OCI-LY7 (cell line): ENCODE measurements at regions not wholly inside any gene's neighbourhood (a gene's known extent, or its start where the extent isn't known, plus 50 kb on each side); places are given as distances from the start of the nearest gene placed in this dataset.

Experiments
- BruUV-seq: library from RNA; stranded (reverse); fragments of 400-500 nt; replicated peaks from 2 replicates; lab custom pipeline; 2021; lab: Mats Ljungman, UMichigan
- CTCF ChIA-PET: fragments of 300-600 bp; sonication (Branson Sonifier 250); formaldehyde crosslinking; loops from one replicate; lab custom pipeline; 2022; ENCODE audit warnings: antibody characterized with exemption; ENCODE audit not compliant: unreplicated experiment; lab: Charles Lee
- POLR2A ChIA-PET: fragments of 300-600 bp; sonication (Branson Sonifier 250); formaldehyde crosslinking; loops from one replicate; lab custom pipeline; 2022; ENCODE audit warnings: antibody characterized with exemption; lab: Charles Lee
- DNase-seq: peaks from one replicate; pipeline ENCODE4 v3.0.0-alpha.2; 2015; ENCODE audit warnings: low spot score
- H2AFZ ChIP-seq: fragments of 200-600 bp; sonication (generic), shearing (Covaris generic); 2 replicates; pipeline ENCODE4 v1.6.1; 2014; ENCODE audit warnings: mild to moderate bottlenecking, antibody characterized with exemption, low read length, moderate library complexity
- H3K27ac ChIP-seq: fragments of 200-600 bp; sonication (generic); 2 replicates; pipeline ENCODE4 v1.5.1; 2014; ENCODE audit warnings: mixed run types, low read depth, mild to moderate bottlenecking, moderate library complexity, low read length, inconsistent platforms; ENCODE audit not compliant: poor library complexity, severe bottlenecking
- H3K36me3 ChIP-seq: fragments of 200-600 bp; sonication (generic); 2 replicates; pipeline ENCODE4 v1.6.1; 2014; ENCODE audit warnings: mild to moderate bottlenecking, antibody characterized with exemption, low read length, moderate library complexity, mixed read lengths; ENCODE audit not compliant: insufficient read depth
- H3K4me1 ChIP-seq: fragments of 200-600 bp; sonication (generic); 2 replicates; pipeline ENCODE4 v1.5.1; 2014; ENCODE audit warnings: mild to moderate bottlenecking, low read length; ENCODE audit not compliant: insufficient read depth, poor library complexity, severe bottlenecking
- H3K4me2 ChIP-seq: fragments of 200-600 bp; sonication (generic); 2 replicates; pipeline ENCODE4 v1.6.1; 2014; ENCODE audit warnings: mild to moderate bottlenecking, low read length
- H3K4me3 ChIP-seq: fragments of 200-600 bp; sonication (generic); 2 replicates; pipeline ENCODE4 v1.5.1; 2014; ENCODE audit warnings: mild to moderate bottlenecking, low read depth, low read length; ENCODE audit not compliant: poor library complexity, severe bottlenecking
- H3K79me2 ChIP-seq: fragments of 200-600 bp; sonication (generic); 2 replicates; pipeline ENCODE4 v1.6.1; 2016; ENCODE audit warnings: low read depth, mild to moderate bottlenecking, low read length, moderate library complexity, mixed read lengths; ENCODE audit not compliant: insufficient read depth
- H3K9me2 ChIP-seq: fragments of 200-600 bp; sonication (generic); 2 replicates; pipeline ENCODE4 v1.6.1; 2016; ENCODE audit warnings: mild to moderate bottlenecking, low read length, mixed read lengths; ENCODE audit not compliant: insufficient read depth
- H3K9me3 ChIP-seq: fragments of 200-600 bp; sonication (generic); 2 replicates; pipeline ENCODE4 v1.6.1; 2014; ENCODE audit warnings: mild to moderate bottlenecking, mixed run types, low read length, mixed read lengths
- H4K20me1 ChIP-seq: fragments of 200-600 bp; sonication (generic); 2 replicates; pipeline ENCODE4 v1.6.1; 2014; ENCODE audit warnings: mild to moderate bottlenecking, antibody characterized with exemption, low read length, moderate library complexity, mixed read lengths; ENCODE audit not compliant: insufficient read depth
- CTCF ChIP-seq: fragments of 200-600 bp; sonication (generic); conservative IDR thresholded peaks from 2 replicates; pipeline ENCODE4 v1.5.1; 2014; ENCODE audit warnings: mild to moderate bottlenecking, antibody characterized with exemption, low read length, moderate library complexity, mixed read lengths
- EZH2phosphoT487 ChIP-seq: fragments of 200-600 bp; sonication (generic); IDR thresholded peaks from 2 replicates; pipeline ENCODE4 v1.6.1; 2018; ENCODE audit warnings: low read depth, borderline replicate concordance, mild to moderate bottlenecking, mixed run types, antibody characterized with exemption, low read length, moderate library complexity, mixed read lengths
- intact Hi-C: fragments of 100-400 bp; cut with micrococcal nuclease; formaldehyde crosslinking; loops from one replicate; pipeline ENCODE4 v1.10.0; 2022; ENCODE audit not compliant: unreplicated experiment

- POLR2A ChIA-PET = no interaction called here
- TF ChIP-seq EZH2phosphoT487 (no peak), CTCF (no peak)
- BruUV-seq = no TSS peak
Measured at GRCh38 chr6:18605841-18606240, 218.7 kb downstream of the RNF144B start.

DNA sequence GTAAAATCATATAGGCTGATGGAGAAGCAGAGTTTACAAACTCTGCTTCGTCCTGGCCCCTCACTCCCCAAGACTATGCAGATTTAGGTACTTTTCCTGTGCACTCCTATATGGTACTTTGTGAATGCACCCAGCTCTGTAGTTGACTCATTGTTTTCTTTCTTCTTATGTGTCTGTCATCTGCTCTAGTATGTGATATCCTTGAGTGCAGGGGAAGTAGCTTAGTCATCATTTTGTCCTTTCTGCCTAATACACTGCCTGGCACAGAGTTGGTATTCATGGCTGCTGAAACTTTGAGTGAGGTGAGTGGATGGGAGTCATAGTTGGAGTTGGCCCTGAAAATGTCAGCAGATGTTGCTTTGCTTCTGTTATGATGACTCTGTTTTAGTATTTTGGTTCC lies 222.6 kb downstream of the RNF144B start:
- Histone ChIP-seq H3K4me1 (no peaks in the 10 kb centered on the region), H3K9me3 (no peaks in the 10 kb centered on the region), H3K4me2 (no peak overlapping the region), H3K36me3 (no peaks in the 10 kb centered on the region), H3K27ac (no peak overlapping the region), H3K79me2 (no peaks in the 10 kb centered on the region), H3K9me2 (no peaks in the 10 kb centered on the region), H3K4me3 (no peak overlapping the region), H4K20me1 (no peaks in the 10 kb centered on the region), H2AFZ (no peak overlapping the region)
- POLR2A ChIA-PET = no interaction called here
- DNase-seq = no peak
- CTCF ChIA-PET = no interaction called here
- TF ChIP-seq EZH2phosphoT487 = no peak
- TF ChIP-seq CTCF = no peak
- intact Hi-C loops = no loop called here
- BruUV-seq = no TSS peak

More at GRCh38 chr6:18605841-18606240, 218.7 kb downstream of the RNF144B start:
- no peaks in the 10 kb centered on the region for H3K36me3 ChIP-seq
- no peak overlapping the region for H3K4me3 ChIP-seq
- no peak overlapping the region for H3K4me2 ChIP-seq
- H3K4me1 ChIP-seq = no peaks in the 10 kb centered on the region
- H3K9me2 ChIP-seq = no peaks in the 10 kb centered on the region
- H4K20me1 ChIP-seq = no peaks in the 10 kb centered on the region
- CTCF ChIA-PET = no interaction called here
- intact Hi-C loops = no loop called here
- DNase-seq = no peak
- H3K9me3 ChIP-seq = no peaks in the 10 kb centered on the region
- no peak overlapping the region for H3K27ac ChIP-seq
- no peak overlapping the region for H2AFZ ChIP-seq
- H3K79me2 ChIP-seq = no peaks in the 10 kb centered on the region

DNA sequence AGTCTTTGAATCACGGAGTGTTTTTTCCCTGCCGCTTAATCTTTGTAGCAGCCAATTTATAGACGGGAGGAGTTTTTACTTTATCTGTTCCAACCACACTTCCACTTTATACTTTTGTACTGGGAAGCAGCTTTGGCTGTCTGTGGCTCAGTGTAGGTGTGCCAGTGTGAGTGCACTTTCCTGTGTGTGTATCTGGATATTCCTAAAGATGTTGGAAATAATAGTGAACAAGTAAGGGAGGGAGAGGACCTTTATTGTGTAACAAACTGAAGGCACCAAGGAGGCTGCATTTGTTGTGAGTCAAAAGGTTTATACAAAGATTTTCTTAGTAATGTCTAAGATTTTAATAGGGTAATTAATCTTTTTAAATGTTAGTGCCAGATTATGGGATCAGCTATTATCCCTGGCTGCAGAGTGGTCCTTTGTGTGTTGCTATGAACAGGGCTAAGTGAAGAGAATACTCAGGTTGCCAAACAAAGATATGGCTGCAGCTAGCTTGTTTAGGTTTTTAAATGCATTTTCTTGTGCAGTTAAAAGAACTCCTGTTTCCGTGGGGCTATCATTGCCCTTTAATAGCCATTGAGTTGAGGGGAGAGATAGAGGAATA lies 226.3 kb downstream of the RNF144B start:
- H3K4me3 ChIP-seq = no peak overlapping the region
- no peaks in the 10 kb centered on the region for H3K4me1 ChIP-seq
- no peaks in the 10 kb centered on the region for H3K9me3 ChIP-seq
- TF ChIP-seq CTCF (no peak), EZH2phosphoT487 (no peak)
- ChIA-PET POLR2A (interaction anchor here (0.7 kb wide), 1 partner anchor 739 kb away, joined by 3 read pairs; no protein-coding TSS in a partner anchor), CTCF (no interaction called here)
- H3K9me2 ChIP-seq = no peaks in the 10 kb centered on the region
- H3K27ac ChIP-seq = no peak overlapping the region
- intact Hi-C loops = no loop called here
- no peaks in the 10 kb centered on the region for H3K79me2 ChIP-seq
- H3K36me3 ChIP-seq = no peaks in the 10 kb centered on the region
- H4K20me1 ChIP-seq = no peaks in the 10 kb centered on the region
- BruUV-seq = no TSS peak
- no peak for DNase-seq
- H3K4me2 ChIP-seq = no peak overlapping the region
- no peak overlapping the region for H2AFZ ChIP-seq
